ENCODE measurements at regions not wholly inside any gene's neighbourhood (a gene's known extent, or its start where the extent isn't known, plus 50 kb on each side); places are given as distances from the start of the nearest gene placed in this dataset.

GRCh38 chr20:41770965-41771364, 152.8 kb upstream of the CHD6 start:
- DNase-seq (ENCODE audit: low read depth, low spot score) (no peak), ATAC-seq (no peak)
- intact Hi-C loops (cut with micrococcal nuclease): no loop called here
- no TSS peak for BruUV-seq (replicated peaks)
- ChIA-PET POLR2A (no interaction called here), CTCF (no interaction called here), RAD21 (ENCODE audit: low non-redundant PET in 1 of 2, low total read pairs in 2 of 2, uncharacterized antibody in 2 of 2, unreplicated experiment in 2 of 2) (no interaction called here)
- no peak overlapping the region for H2AFZ ChIP-seq (ENCODE audit: low read depth, low read length, poor library complexity, severe bottlenecking)
- no peak overlapping the region for H3K27ac ChIP-seq (ENCODE audit: low read depth, low read length)
- no peaks in the 10 kb centered on the region for H3K4me1 ChIP-seq (ENCODE audit: control insufficient read depth in 1 of 2, insufficient read depth in 2 of 2, low read length in 2 of 2)
- H3K9ac ChIP-seq (ENCODE audit: low read length): no peak overlapping the region
- no peaks in the 10 kb centered on the region for H4K20me1 ChIP-seq (ENCODE audit: insufficient read depth)
- no peaks in the 10 kb centered on the region for H3K36me3 ChIP-seq (ENCODE audit: control insufficient read depth in 1 of 2, insufficient read depth in 2 of 2, low read length in 2 of 2)
- no peak overlapping the region for H3K4me3 ChIP-seq (replicated peaks in 1 of 2; ENCODE audit: low read depth in 1 of 2, low read length in 2 of 2)
- TF ChIP-seq JUND (IDR thresholded peaks at IDR 0.05) (no peak), CEBPB (IDR thresholded peaks at IDR 0.05; ENCODE audit: low read depth) (no peak), SIN3A (IDR thresholded peaks at IDR 0.05; ENCODE audit: low read depth) (no peak), EGR1 (IDR thresholded peaks at IDR 0.05; ENCODE audit: low read depth) (no peak), YY1 (IDR thresholded peaks at IDR 0.05; ENCODE audit: extremely low read depth, insufficient replicate concordance, low read depth, low read length) (no peak), ZNF274 (IDR thresholded peaks at IDR 0.05; ENCODE audit: low read depth, low read length) (no peak), CBX3 (IDR thresholded peaks at IDR 0.05; ENCODE audit: low read depth) (no peak), RAD21 (IDR thresholded peaks at IDR 0.05; ENCODE audit: low read depth) (no peak), SRF (IDR thresholded peaks at IDR 0.05; ENCODE audit: low read depth) (no peak), SP1 (IDR thresholded peaks at IDR 0.05; ENCODE audit: low read depth) (no peak), POLR2AphosphoS5 (IDR thresholded peaks at IDR 0.05; ENCODE audit: low read depth, low read length) (no peak), CTCF (IDR thresholded peaks at IDR 0.05 in 2 of 3, conservative IDR thresholded peaks at IDR 0.05 in 1 of 3; ENCODE audit: borderline replicate concordance in 1 of 3, insufficient read depth in 1 of 3, low read depth in 2 of 3, low read length in 2 of 3) (no peak), FOSL1 (IDR thresholded peaks at IDR 0.05; ENCODE audit: low read depth) (no peak), ELF1 (IDR thresholded peaks at IDR 0.05; ENCODE audit: borderline replicate concordance, low read depth) (no peak), MAX (IDR thresholded peaks at IDR 0.05) (no peak), REST (IDR thresholded peaks at IDR 0.05; ENCODE audit: low read depth) (no peak), ZFX (IDR thresholded peaks at IDR 0.05) (no peak), TCF7L2 (IDR thresholded peaks at IDR 0.05; ENCODE audit: borderline replicate concordance, extremely low read depth, insufficient read depth, insufficient read length) (no peak)
- no peaks in the 10 kb centered on the region for H3K9me3 ChIP-seq (ENCODE audit: control insufficient read depth in 1 of 2, insufficient read depth in 1 of 2, low read depth in 1 of 2, low read length in 2 of 2)
- peaks cover 17% of the 10 kb centered on the region for H3K27me3 ChIP-seq (ENCODE audit: insufficient read depth, low read length)
- no peaks in the 10 kb centered on the region for H3K79me2 ChIP-seq (ENCODE audit: insufficient read depth, low read length)
- no peak overlapping the region for H3K4me2 ChIP-seq (ENCODE audit: low read length)
- no peaks in the 10 kb centered on the region for H3K9me2 ChIP-seq (ENCODE audit: insufficient read depth)
